ENCODE measurements at regions not wholly inside any gene's neighbourhood (a gene's known extent, or its start where the extent isn't known, plus 50 kb on each side); places are given as distances from the start of the nearest gene placed in this dataset.

- TF ChIP-seq CTCF (IDR thresholded peaks at IDR 0.05) = no peak
- no peak overlapping the region for H3K4me3 ChIP-seq (ENCODE audit: low read length)
Measured at GRCh38 chr6:169159331-169159730, 94.3 kb downstream of the THBS2 start.

GRCh38 chr6:169158691-169159090 is 95.0 kb downstream of the THBS2 start:
- intact Hi-C loops (cut with micrococcal nuclease) = no loop called here
- no peak overlapping the region for H3K4me3 Mint-ChIP-seq
- peaks cover 0 to 16% of the 10 kb centered on the region in 2 donors for H3K27me3 Mint-ChIP-seq (ENCODE audit: low read depth in 2 of 2)
- H3K36me3 Mint-ChIP-seq = no peaks in the 10 kb centered on the region
- no peak overlapping the region for H3K27ac Mint-ChIP-seq
- Histone ChIP-seq H3K4me3 (ENCODE audit: low read length) (no peak overlapping the region), H3K27me3 (ENCODE audit: control insufficient read depth, insufficient read depth, low read length) (no peaks in the 10 kb centered on the region), H3K27ac (ENCODE audit: low read length) (no peak overlapping the region), H3K9me3 (ENCODE audit: control insufficient read depth, insufficient read depth, low read length) (no peaks in the 10 kb centered on the region), H3K4me1 (ENCODE audit: control insufficient read depth, insufficient read depth, low read length) (no peaks in the 10 kb centered on the region), H3K36me3 (ENCODE audit: control insufficient read depth, insufficient read depth, low read length) (no peaks in the 10 kb centered on the region)
- WGBS (ENCODE audit: insufficient coverage) = 86% methylated on average over 10 of the region's 10 CpGs
- no peaks in the 10 kb centered on the region for H3K9me3 Mint-ChIP-seq
- no peak for TF ChIP-seq CTCF (IDR thresholded peaks at IDR 0.05)
- no peak for DNase-seq
- no peak for ATAC-seq
- H3K4me1 Mint-ChIP-seq = no peaks in the 10 kb centered on the region

More at GRCh38 chr6:169159331-169159730, 94.3 kb downstream of the THBS2 start:
- H3K36me3 Mint-ChIP-seq = no peaks in the 10 kb centered on the region
- H3K27me3 Mint-ChIP-seq (ENCODE audit: low read depth in 2 of 2) = peaks cover 0 to 16% of the 10 kb centered on the region in 2 donors
- intact Hi-C loops (cut with micrococcal nuclease) = no loop called here
- H3K27ac ChIP-seq (ENCODE audit: low read length) = no peak overlapping the region
- H3K9me3 ChIP-seq (ENCODE audit: control insufficient read depth, insufficient read depth, low read length) = no peaks in the 10 kb centered on the region
- H3K27me3 ChIP-seq (ENCODE audit: control insufficient read depth, insufficient read depth, low read length) = no peaks in the 10 kb centered on the region
- DNase-seq = no peak
- H3K9me3 Mint-ChIP-seq = no peaks in the 10 kb centered on the region
- H3K27ac Mint-ChIP-seq = no peak overlapping the region
- H3K36me3 ChIP-seq (ENCODE audit: control insufficient read depth, insufficient read depth, low read length) = no peaks in the 10 kb centered on the region
- 94% methylated on average over 15 of the region's 15 CpGs for WGBS (ENCODE audit: insufficient coverage)
- H3K4me3 Mint-ChIP-seq = no peak overlapping the region
- no peak for ATAC-seq
- H3K4me1 Mint-ChIP-seq = no peaks in the 10 kb centered on the region
- no peaks in the 10 kb centered on the region for H3K4me1 ChIP-seq (ENCODE audit: control insufficient read depth, insufficient read depth, low read length)

GRCh38 chr6:169158174-169158573 is 95.5 kb downstream of the THBS2 start:
- no peak overlapping the region for H3K4me3 ChIP-seq (ENCODE audit: low read length)
- H3K27ac Mint-ChIP-seq = no peak overlapping the region
- intact Hi-C loops (cut with micrococcal nuclease) = no loop called here
- ATAC-seq = no peak
- WGBS (ENCODE audit: insufficient coverage) = 46% methylated on average over 10 of the region's 10 CpGs
- no peaks in the 10 kb centered on the region for H3K36me3 ChIP-seq (ENCODE audit: control insufficient read depth, insufficient read depth, low read length)
- no peaks in the 10 kb centered on the region for H3K36me3 Mint-ChIP-seq
- H3K4me3 Mint-ChIP-seq = no peak overlapping the region
- no peaks in the 10 kb centered on the region for H3K27me3 ChIP-seq (ENCODE audit: control insufficient read depth, insufficient read depth, low read length)
- no peaks in the 10 kb centered on the region for H3K4me1 ChIP-seq (ENCODE audit: control insufficient read depth, insufficient read depth, low read length)
- no peak for TF ChIP-seq CTCF (IDR thresholded peaks at IDR 0.05)
- no peaks in the 10 kb centered on the region for H3K9me3 ChIP-seq (ENCODE audit: control insufficient read depth, insufficient read depth, low read length)
- H3K9me3 Mint-ChIP-seq = no peaks in the 10 kb centered on the region
- no peaks in the 10 kb centered on the region for H3K4me1 Mint-ChIP-seq
- H3K27ac ChIP-seq (ENCODE audit: low read length) = no peak overlapping the region
- H3K27me3 Mint-ChIP-seq (ENCODE audit: low read depth in 2 of 2) = peaks cover 0 to 19% of the 10 kb centered on the region in 2 donors
- DNase-seq = no peak

Measured in natural killer cell (primary cell).